Osteocyte (in vitro differentiated cells): ENCODE measurements at regions not wholly inside any gene's neighbourhood (a gene's known extent, or its start where the extent isn't known, plus 50 kb on each side); places are given as distances from the start of the nearest gene placed in this dataset.
"Not testable (repeated sequence)": the region's sequence is repeated elsewhere in the genome, so short reads cannot be mapped to it uniquely, and the experiment has no call there.

Experiments
- DNase-seq: peaks from one replicate; pipeline ENCODE4 v3.0.0; 2021; ENCODE audit warnings: mixed read lengths; ENCODE audit not compliant: unreplicated experiment; ENCODE audit errors: extremely low spot score
- H3K27ac Mint-ChIP-seq: one replicate; pipeline ENCODE4 v1.8.0; 2021; ENCODE audit warnings: mild to moderate bottlenecking, mixed read lengths; ENCODE audit not compliant: unreplicated experiment
- H3K27me3 Mint-ChIP-seq: one replicate; pipeline ENCODE4 v1.8.0; 2021; ENCODE audit warnings: mixed read lengths; ENCODE audit not compliant: unreplicated experiment
- H3K36me3 Mint-ChIP-seq: one replicate; pipeline ENCODE4 v1.8.0; 2021; ENCODE audit warnings: mixed read lengths; ENCODE audit not compliant: unreplicated experiment
- H3K4me1 Mint-ChIP-seq: one replicate; pipeline ENCODE4 v1.8.0; 2021; ENCODE audit warnings: mixed read lengths; ENCODE audit not compliant: unreplicated experiment
- H3K4me3 Mint-ChIP-seq: one replicate; pipeline ENCODE4 v1.8.0; 2021; ENCODE audit warnings: mild to moderate bottlenecking, moderate library complexity, mixed read lengths; ENCODE audit not compliant: unreplicated experiment
- H3K9me3 Mint-ChIP-seq: one replicate; pipeline ENCODE4 v1.8.0; 2021; ENCODE audit warnings: mixed read lengths; ENCODE audit not compliant: unreplicated experiment
- TF ChIP-seq, protein P1 (sequence below): fragments of 200-600 bp; sonication (generic); IDR thresholded peaks from 2 replicates; pipeline ENCODE4 v1.5.0; 2021; ENCODE audit warnings: antibody characterized with exemption, mild to moderate bottlenecking, moderate library complexity

DNA sequence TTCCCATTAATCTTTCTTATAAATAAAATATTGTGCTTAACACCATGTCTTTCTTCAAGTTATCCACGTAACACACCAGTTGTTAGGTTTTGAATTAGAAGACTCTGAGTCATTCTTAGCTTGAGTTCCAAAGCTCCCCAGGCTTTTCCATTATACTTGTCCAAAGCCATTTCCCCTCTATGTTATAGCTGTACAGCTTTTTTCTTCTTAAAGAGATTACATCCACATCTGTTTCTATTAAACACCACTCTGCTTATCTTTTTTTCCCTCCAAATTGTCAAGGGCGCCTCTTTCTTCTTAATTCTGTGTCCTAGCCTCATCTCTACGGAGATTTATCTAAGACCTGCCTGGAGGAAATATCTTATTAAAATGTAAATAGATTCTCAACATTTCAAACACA, 139.4 kb upstream of the CPHXL start:
- no peak overlapping the region for H3K27ac Mint-ChIP-seq
- H3K27me3 Mint-ChIP-seq, result peaks cover under 1% of the 10 kb centered on the region
- H3K4me1 Mint-ChIP-seq, result no peaks in the 10 kb centered on the region
- DNase-seq, result no peak
- no peaks in the 10 kb centered on the region for H3K36me3 Mint-ChIP-seq
- no peak overlapping the region for H3K4me3 Mint-ChIP-seq
- no peaks in the 10 kb centered on the region for H3K9me3 Mint-ChIP-seq
- TF ChIP-seq, protein P1, sequence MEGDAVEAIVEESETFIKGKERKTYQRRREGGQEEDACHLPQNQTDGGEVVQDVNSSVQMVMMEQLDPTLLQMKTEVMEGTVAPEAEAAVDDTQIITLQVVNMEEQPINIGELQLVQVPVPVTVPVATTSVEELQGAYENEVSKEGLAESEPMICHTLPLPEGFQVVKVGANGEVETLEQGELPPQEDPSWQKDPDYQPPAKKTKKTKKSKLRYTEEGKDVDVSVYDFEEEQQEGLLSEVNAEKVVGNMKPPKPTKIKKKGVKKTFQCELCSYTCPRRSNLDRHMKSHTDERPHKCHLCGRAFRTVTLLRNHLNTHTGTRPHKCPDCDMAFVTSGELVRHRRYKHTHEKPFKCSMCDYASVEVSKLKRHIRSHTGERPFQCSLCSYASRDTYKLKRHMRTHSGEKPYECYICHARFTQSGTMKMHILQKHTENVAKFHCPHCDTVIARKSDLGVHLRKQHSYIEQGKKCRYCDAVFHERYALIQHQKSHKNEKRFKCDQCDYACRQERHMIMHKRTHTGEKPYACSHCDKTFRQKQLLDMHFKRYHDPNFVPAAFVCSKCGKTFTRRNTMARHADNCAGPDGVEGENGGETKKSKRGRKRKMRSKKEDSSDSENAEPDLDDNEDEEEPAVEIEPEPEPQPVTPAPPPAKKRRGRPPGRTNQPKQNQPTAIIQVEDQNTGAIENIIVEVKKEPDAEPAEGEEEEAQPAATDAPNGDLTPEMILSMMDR, result no peak

- H3K27ac Mint-ChIP-seq, result no peak overlapping the region
- no peak overlapping the region for H3K4me3 Mint-ChIP-seq
- no peaks in the 10 kb centered on the region for H3K4me1 Mint-ChIP-seq
- H3K27me3 Mint-ChIP-seq, result no peaks in the 10 kb centered on the region
- no peak for DNase-seq
- H3K36me3 Mint-ChIP-seq, result no peaks in the 10 kb centered on the region
- H3K9me3 Mint-ChIP-seq, result no peaks in the 10 kb centered on the region
- TF ChIP-seq, protein P1, result no peak
These were observed 142.6 kb upstream of the CPHXL start for GRCh38 chr16:75868636-75869632.

GRCh38 chr16:75881280-75881679, 155.0 kb upstream of the CPHXL start:
- not testable (repeated sequence) for H3K4me1 Mint-ChIP-seq, H3K27ac Mint-ChIP-seq, H3K9me3 Mint-ChIP-seq, H3K27me3 Mint-ChIP-seq, DNase-seq, H3K4me3 Mint-ChIP-seq, H3K36me3 Mint-ChIP-seq

DNA sequence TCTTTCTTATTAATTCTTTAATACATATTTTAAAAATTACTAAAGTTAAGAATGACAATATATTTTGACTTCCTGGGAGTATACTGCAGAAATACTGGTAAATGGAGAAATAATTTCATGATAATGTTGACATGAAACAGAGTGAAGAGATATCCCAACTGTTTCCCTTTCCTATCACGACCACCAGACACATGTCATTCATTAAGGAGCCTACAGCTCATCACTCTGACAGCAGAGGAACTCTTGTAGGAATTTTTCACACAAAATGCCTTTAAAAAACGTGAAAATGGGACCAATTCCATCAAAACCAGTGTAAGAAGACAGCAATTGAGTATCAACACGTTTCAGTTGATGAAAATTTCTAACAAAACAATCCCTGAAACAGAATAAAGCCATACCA, 172.9 kb upstream of the CPHXL start:
- Mint-ChIP-seq H3K9me3 (no peaks in the 10 kb centered on the region), H3K4me1 (no peaks in the 10 kb centered on the region), H3K36me3 (no peaks in the 10 kb centered on the region), H3K27me3 (peaks cover 3% of the 10 kb centered on the region), H3K4me3 (no peak overlapping the region), H3K27ac (no peak overlapping the region)
- DNase-seq, result no peak
- TF ChIP-seq, protein P1, result no peak

DNA sequence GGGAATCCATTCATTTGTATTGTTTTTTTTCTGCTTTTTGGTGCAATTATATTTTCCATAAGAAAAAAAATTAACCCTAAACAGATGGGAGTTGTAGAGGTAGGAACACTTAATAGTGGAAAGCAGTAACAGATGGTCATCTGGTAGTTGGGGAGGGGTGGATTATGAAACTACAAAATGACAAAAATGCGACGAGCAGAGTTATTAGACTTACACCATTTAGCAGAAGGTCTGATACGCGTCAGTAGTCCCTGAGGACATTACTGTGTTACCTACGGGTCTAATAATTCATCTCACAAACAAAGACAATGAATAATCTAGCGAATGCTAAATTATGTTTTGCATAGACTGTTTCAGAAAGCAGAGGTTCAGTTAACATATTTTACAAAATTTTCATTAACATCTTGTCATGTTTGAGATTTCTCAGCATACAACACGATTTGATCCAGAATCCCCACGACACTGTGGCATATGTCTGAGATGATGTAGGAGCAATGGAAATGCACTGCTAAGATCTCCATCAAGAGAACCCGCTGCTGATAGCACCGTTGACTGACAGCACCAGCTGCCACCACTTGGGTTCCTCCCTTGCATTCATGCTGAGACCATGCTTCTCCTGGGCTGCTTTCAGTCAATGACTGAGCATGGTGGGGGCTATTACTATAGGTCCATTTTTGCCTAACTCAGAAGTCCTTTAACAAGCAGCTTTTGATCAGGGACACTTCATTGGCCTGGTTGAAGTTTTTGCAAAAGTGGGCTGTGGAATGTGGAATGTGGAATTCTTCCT, 182.2 kb upstream of the CPHXL start:
- Mint-ChIP-seq H3K27me3 (no peaks in the 10 kb centered on the region), H3K4me1 (no peaks in the 10 kb centered on the region), H3K27ac (no peak overlapping the region), H3K9me3 (no peaks in the 10 kb centered on the region), H3K4me3 (no peak overlapping the region), H3K36me3 (no peaks in the 10 kb centered on the region)
- no peak for DNase-seq
- TF ChIP-seq, protein P1, result no peak
